ENCODE measurements at regions not wholly inside any gene's neighbourhood (a gene's known extent, or its start where the extent isn't known, plus 50 kb on each side); places are given as distances from the start of the nearest gene placed in this dataset.

GRCh38 chr6:96675597-96675996 is 112.7 kb downstream of the FHL5 start:
- H3K4me3 ChIP-seq (ENCODE audit: low read depth, low read length), result no peak overlapping the region
- TF ChIP-seq, protein P1, sequence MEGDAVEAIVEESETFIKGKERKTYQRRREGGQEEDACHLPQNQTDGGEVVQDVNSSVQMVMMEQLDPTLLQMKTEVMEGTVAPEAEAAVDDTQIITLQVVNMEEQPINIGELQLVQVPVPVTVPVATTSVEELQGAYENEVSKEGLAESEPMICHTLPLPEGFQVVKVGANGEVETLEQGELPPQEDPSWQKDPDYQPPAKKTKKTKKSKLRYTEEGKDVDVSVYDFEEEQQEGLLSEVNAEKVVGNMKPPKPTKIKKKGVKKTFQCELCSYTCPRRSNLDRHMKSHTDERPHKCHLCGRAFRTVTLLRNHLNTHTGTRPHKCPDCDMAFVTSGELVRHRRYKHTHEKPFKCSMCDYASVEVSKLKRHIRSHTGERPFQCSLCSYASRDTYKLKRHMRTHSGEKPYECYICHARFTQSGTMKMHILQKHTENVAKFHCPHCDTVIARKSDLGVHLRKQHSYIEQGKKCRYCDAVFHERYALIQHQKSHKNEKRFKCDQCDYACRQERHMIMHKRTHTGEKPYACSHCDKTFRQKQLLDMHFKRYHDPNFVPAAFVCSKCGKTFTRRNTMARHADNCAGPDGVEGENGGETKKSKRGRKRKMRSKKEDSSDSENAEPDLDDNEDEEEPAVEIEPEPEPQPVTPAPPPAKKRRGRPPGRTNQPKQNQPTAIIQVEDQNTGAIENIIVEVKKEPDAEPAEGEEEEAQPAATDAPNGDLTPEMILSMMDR (IDR thresholded peaks at IDR 0.05; ENCODE audit: insufficient read depth, low read length, severe bottlenecking), result no peak
- DNase-seq (ENCODE audit: low read depth) (no peak), FAIRE-seq (no peak)
- H3K27me3 ChIP-seq (ENCODE audit: control insufficient read depth, insufficient read depth, low read length), result no peaks in the 10 kb centered on the region
- no peaks in the 10 kb centered on the region for H3K36me3 ChIP-seq (ENCODE audit: control insufficient read depth, insufficient read depth, low read length)

Measured in bronchial epithelial cell (primary cell).